ENCODE measurements at regions not wholly inside any gene's neighbourhood (a gene's known extent, or its start where the extent isn't known, plus 50 kb on each side); places are given as distances from the start of the nearest gene placed in this dataset.
A peak's percentile ranks its signal among the peaks of the same experiment; 100 is the strongest.

- no peak for DNase-seq
Observed at GRCh38 chr11:129290966-129291365, 84.7 kb upstream of the BARX2 start.

GRCh38 chr11:129289350-129290040 is 86.2 kb upstream of the BARX2 start:
- DNase-seq: no peak

GRCh38 chr11:129287920-129288319 is 87.7 kb upstream of the BARX2 start:
- DNase-seq: no peak

GRCh38 chr11:129286813-129287212 is 88.8 kb upstream of the BARX2 start:
- no peak for DNase-seq

- no peak for DNase-seq
Observed at GRCh38 chr11:129285402-129285786, 90.3 kb upstream of the BARX2 start.

- DNase-seq: no peak
Observed at GRCh38 chr11:129283141-129283540, 91.0 kb upstream of the ARHGAP32 start.

- no peak for DNase-seq
Observed at GRCh38 chr11:129282634-129283033, 90.5 kb upstream of the ARHGAP32 start.

- DNase-seq: no peak
Observed at GRCh38 chr11:129281471-129282415, 89.6 kb upstream of the ARHGAP32 start.

GRCh38 chr11:129280027-129280811 is 88.1 kb upstream of the ARHGAP32 start:
- peak; percentile 4 to 6 for DNase-seq

GRCh38 chr11:129279326-129280026 is 87.4 kb upstream of the ARHGAP32 start:
- DNase-seq: peak; percentile 65 to 74

GRCh38 chr11:129278586-129279319 is 86.6 kb upstream of the ARHGAP32 start:
- peak; percentile 4 for DNase-seq

- DNase-seq: no peak
Observed at GRCh38 chr11:129277198-129277843, 85.2 kb upstream of the ARHGAP32 start.

- DNase-seq: no peak
Observed at GRCh38 chr11:129275828-129276227, 83.7 kb upstream of the ARHGAP32 start.

- no peak for DNase-seq
Observed at GRCh38 chr11:129273944-129274711, 82.0 kb upstream of the ARHGAP32 start.

GRCh38 chr11:129273322-129273721 is 81.2 kb upstream of the ARHGAP32 start:
- no peak for DNase-seq

- DNase-seq: no peak
Observed at GRCh38 chr11:129271030-129271429, 78.9 kb upstream of the ARHGAP32 start.

- DNase-seq: no peak
Observed at GRCh38 chr11:129270446-129270845, 78.3 kb upstream of the ARHGAP32 start.

GRCh38 chr11:129268371-129268770 is 76.2 kb upstream of the ARHGAP32 start:
- DNase-seq: no peak

GRCh38 chr11:129267716-129268115 is 75.6 kb upstream of the ARHGAP32 start:
- DNase-seq: no peak

- no peak for DNase-seq
Observed at GRCh38 chr11:129266536-129266935, 74.4 kb upstream of the ARHGAP32 start.
